ENCODE measurements at regions not wholly inside any gene's neighbourhood (a gene's known extent, or its start where the extent isn't known, plus 50 kb on each side); places are given as distances from the start of the nearest gene placed in this dataset.

DNA sequence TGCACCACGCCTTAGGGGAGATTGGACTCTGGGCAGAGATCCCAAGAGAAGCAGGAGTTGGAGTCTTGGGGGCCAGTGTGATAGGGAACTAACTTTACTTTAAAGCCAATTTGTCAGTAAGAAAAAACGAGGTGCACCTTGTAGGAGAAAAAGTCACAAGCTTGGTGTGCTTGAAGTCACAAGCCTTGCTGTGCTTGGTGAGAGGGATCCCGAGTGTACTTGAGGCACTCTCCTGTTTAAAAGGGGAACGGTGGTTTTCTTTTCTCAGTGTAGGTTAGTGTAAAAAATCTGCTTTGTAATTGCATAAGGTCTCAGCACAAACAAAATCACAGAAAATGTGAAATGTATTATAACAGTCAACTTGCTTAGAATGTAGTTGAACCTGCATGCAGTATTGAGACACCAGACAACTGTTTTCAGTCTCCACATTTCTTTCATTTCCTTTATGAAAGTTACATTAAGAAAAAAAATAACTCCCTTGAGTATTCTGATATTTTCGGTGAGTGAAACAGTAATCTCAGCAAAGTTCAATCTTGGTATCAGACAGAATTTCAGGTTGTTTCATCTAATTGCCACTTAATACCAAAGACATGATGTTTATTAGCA is 111.1 kb upstream of the DUSP22 start (continued):
- TF ChIP-seq BHLHE40 (IDR thresholded peaks at IDR 0.05; ENCODE audit: borderline replicate concordance in 1 of 2, low read depth in 2 of 2, low read length in 1 of 2): peak in 1 of 2 experiments; percentile 60; a peak in 1 of 4 replicates
- TF ChIP-seq ZNF217 (IDR thresholded peaks at IDR 0.05): peak; percentile 87; the same call in 1 of the 2 replicates
- peak; percentile 45 for TF ChIP-seq JUNB (IDR thresholded peaks at IDR 0.05)
- peak; percentile 96 for TF ChIP-seq TBL1XR1 (IDR thresholded peaks at IDR 0.05; ENCODE audit: low read depth, low read length)
- TF ChIP-seq, protein P1, sequence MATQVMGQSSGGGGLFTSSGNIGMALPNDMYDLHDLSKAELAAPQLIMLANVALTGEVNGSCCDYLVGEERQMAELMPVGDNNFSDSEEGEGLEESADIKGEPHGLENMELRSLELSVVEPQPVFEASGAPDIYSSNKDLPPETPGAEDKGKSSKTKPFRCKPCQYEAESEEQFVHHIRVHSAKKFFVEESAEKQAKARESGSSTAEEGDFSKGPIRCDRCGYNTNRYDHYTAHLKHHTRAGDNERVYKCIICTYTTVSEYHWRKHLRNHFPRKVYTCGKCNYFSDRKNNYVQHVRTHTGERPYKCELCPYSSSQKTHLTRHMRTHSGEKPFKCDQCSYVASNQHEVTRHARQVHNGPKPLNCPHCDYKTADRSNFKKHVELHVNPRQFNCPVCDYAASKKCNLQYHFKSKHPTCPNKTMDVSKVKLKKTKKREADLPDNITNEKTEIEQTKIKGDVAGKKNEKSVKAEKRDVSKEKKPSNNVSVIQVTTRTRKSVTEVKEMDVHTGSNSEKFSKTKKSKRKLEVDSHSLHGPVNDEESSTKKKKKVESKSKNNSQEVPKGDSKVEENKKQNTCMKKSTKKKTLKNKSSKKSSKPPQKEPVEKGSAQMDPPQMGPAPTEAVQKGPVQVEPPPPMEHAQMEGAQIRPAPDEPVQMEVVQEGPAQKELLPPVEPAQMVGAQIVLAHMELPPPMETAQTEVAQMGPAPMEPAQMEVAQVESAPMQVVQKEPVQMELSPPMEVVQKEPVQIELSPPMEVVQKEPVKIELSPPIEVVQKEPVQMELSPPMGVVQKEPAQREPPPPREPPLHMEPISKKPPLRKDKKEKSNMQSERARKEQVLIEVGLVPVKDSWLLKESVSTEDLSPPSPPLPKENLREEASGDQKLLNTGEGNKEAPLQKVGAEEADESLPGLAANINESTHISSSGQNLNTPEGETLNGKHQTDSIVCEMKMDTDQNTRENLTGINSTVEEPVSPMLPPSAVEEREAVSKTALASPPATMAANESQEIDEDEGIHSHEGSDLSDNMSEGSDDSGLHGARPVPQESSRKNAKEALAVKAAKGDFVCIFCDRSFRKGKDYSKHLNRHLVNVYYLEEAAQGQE (IDR thresholded peaks at IDR 0.05; ENCODE audit: low read depth, low read length): no peak
- peak; percentile 39; the same call in 1 of the 2 replicates for TF ChIP-seq ZBED1 (IDR thresholded peaks at IDR 0.05; ENCODE audit: borderline replicate concordance)
- TF ChIP-seq POLR2A (IDR thresholded peaks at IDR 0.05; ENCODE audit: low read depth, low read length): no peak

DNA sequence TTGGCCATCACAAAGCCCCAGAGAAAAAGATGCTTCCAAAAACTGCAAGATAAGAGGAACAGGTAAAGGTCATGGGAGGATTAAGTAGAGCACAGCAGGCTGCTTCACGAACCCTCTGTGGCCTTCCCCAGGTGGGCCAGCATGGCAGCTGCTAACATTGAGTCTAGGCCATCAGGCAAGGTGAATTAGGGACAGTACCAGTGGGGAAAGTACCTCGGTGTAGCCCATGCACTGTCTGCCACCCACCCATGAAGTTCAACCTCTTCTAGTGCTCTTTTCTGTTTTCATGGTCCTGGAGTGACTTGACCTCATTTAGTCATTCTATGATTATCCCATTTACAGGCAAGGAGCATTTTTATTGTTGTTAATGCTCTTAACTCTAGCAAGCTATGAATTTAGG is 108.6 kb upstream of the DUSP22 start:
- no peak overlapping the region for H3K9ac ChIP-seq (ENCODE audit: control insufficient read depth, insufficient read depth, low read length)
- ChIA-PET CTCF (interaction anchor here (0.6 to 16.8 kb wide), 13 partner anchors 10 to 1212 kb away, joined by 3 to 460 read pairs (median 3); no protein-coding TSS in a partner anchor), RAD21 (ENCODE audit: unreplicated experiment) (interaction anchor here (0.7 to 1.4 kb wide), 7 partner anchors 14 to 305 kb away, joined by 3 to 7 read pairs (median 3); no protein-coding TSS in a partner anchor), POLR2A (interaction anchor here (1.5 kb wide), 1 partner anchor 43 kb away, joined by 3 read pairs; no protein-coding TSS in a partner anchor), SMC1A (ENCODE audit: uncharacterized antibody, unreplicated experiment) (interaction anchor here (0.9 to 25.0 kb wide), 8 partner anchors 10 to 1253 kb away, joined by 3 to 748 read pairs (median 4); no protein-coding TSS in a partner anchor)
- H4K20me1 ChIP-seq (ENCODE audit: control insufficient read depth, insufficient read depth): no peaks in the 10 kb centered on the region
- in situ Hi-C loops (cut with MboI): no loop called here
- peaks cover 3% of the 10 kb centered on the region; the same call in 1 of the 3 replicates for H3K9me3 ChIP-seq (replicated peaks; ENCODE audit: control insufficient read depth, insufficient read depth, low read length)
- H3K27ac ChIP-seq (ENCODE audit: control insufficient read depth, insufficient read depth): no peak overlapping the region
- peak; percentile 42 for ATAC-seq
- 0% methylated on average over 2 of the region's 2 CpGs for WGBS (ENCODE audit: insufficient coverage, insufficient replicate concordance, low lambda C conversion rate, missing lambda C conversion rate)
- H3K27me3 ChIP-seq (replicated peaks in 1 of 2; ENCODE audit: control insufficient read depth in 2 of 2, insufficient read depth in 2 of 2, low read length in 1 of 2): no peaks in the 10 kb centered on the region; a peak in 1 of 4 replicates
- H3K4me1 ChIP-seq (ENCODE audit: control insufficient read depth, insufficient read depth, low read length): peaks cover 48% of the 10 kb centered on the region
- no peak overlapping the region for H3K4me3 ChIP-seq
- H3K79me2 ChIP-seq (ENCODE audit: control insufficient read depth, insufficient read depth, low read length): no peaks in the 10 kb centered on the region; the same call in 1 of the 2 replicates
- no peaks in the 10 kb centered on the region for H3K36me3 ChIP-seq (ENCODE audit: control insufficient read depth in 2 of 2, insufficient read depth in 2 of 2, low read length in 1 of 2)
- no TSS peak for BruUV-seq (replicated peaks)
- intact Hi-C loops (cut with micrococcal nuclease; ENCODE audit: unreplicated experiment): no loop called here
- no peak overlapping the region; the same call in 1 of the 2 replicates for H2AFZ ChIP-seq (ENCODE audit: control insufficient read depth, low read depth, low read length)
- H3K4me2 ChIP-seq (ENCODE audit: control insufficient read depth, insufficient read depth): peak overlapping the region; percentile 12; the same call in 1 of the 2 replicates
- FAIRE-seq: no peak
- TF ChIP-seq CBX5 (IDR thresholded peaks at IDR 0.05; ENCODE audit: low read depth) (no peak), CBFB (IDR thresholded peaks at IDR 0.05; ENCODE audit: low read depth) (no peak), EGR1 (IDR thresholded peaks at IDR 0.05; ENCODE audit: borderline replicate concordance in 1 of 2, low read depth in 2 of 2, low read length in 2 of 2) (peak in 1 of 2 experiments; percentile 55; a peak in 1 of 3 replicates), NFYB (IDR thresholded peaks at IDR 0.05; ENCODE audit: insufficient read depth, low read depth, low read length) (no peak), RUNX3 (IDR thresholded peaks at IDR 0.05; ENCODE audit: low read length) (0 out of 2 replicates have a peak, but pooled peaks have one; percentile 14), TCF12 (IDR thresholded peaks at IDR 0.05; ENCODE audit: low read depth, low read length) (peak; percentile 64)
- TF ChIP-seq, protein P2, sequence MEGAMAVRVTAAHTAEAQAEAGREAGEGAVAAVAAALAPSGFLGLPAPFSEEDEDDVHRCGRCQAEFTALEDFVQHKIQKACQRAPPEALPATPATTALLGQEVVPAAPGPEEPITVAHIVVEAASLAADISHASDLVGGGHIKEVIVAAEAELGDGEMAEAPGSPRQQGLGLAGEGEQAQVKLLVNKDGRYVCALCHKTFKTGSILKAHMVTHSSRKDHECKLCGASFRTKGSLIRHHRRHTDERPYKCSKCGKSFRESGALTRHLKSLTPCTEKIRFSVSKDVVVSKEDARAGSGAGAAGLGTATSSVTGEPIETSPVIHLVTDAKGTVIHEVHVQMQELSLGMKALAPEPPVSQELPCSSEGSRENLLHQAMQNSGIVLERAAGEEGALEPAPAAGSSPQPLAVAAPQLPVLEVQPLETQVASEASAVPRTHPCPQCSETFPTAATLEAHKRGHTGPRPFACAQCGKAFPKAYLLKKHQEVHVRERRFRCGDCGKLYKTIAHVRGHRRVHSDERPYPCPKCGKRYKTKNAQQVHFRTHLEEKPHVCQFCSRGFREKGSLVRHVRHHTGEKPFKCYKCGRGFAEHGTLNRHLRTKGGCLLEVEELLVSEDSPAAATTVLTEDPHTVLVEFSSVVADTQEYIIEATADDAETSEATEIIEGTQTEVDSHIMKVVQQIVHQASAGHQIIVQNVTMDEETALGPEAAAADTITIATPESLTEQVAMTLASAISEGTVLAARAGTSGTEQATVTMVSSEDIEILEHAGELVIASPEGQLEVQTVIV (IDR thresholded peaks at IDR 0.05; ENCODE audit: borderline replicate concordance, partially characterized antibody): no peak
- no peak for DNase-seq (ENCODE audit: low read depth, low spot score)
